ENCODE measurements at regions not wholly inside any gene's neighbourhood (a gene's known extent, or its start where the extent isn't known, plus 50 kb on each side); places are given as distances from the start of the nearest gene placed in this dataset.

- WGBS, 3 donors: 2 to 4% (median 3%) methylated on average over 23 of the region's 23 CpGs
- TF ChIP-seq CTCF (IDR thresholded peaks at IDR 0.05) (no peak), EP300 (IDR thresholded peaks at IDR 0.05) (no peak), POLR2A (IDR thresholded peaks at IDR 0.05) (no peak)
- H3K4me3 ChIP-seq: peak overlapping the region; percentile 78
- DNase-seq: peak in 2 of 5 donors; percentile 48 to 60
- no peaks in the 10 kb centered on the region for H3K27me3 ChIP-seq
- no peaks in the 10 kb centered on the region for H3K36me3 ChIP-seq
- intact Hi-C loops (cut with DNase I): loop anchor here in 1 of 4 donors (10.0 kb wide), 1 partner anchor 62 kb away; no protein-coding TSS in a partner anchor
- H3K27ac ChIP-seq: peak overlapping the region; percentile 94 to 98
- H3K4me1 ChIP-seq (ENCODE audit: insufficient read depth): peaks cover 12% of the 10 kb centered on the region
- H3K9me3 ChIP-seq: no peaks in the 10 kb centered on the region
Measured at GRCh38 chr22:46076651-46077339, 73.5 kb upstream of the PPARA start.

- Histone ChIP-seq H3K27me3 (no peaks in the 10 kb centered on the region), H3K27ac (peak overlapping the region; percentile 94 to 98), H3K9me3 (no peaks in the 10 kb centered on the region), H3K4me3 (peak overlapping the region; percentile 78), H3K36me3 (no peaks in the 10 kb centered on the region), H3K4me1 (ENCODE audit: insufficient read depth) (peaks cover 12% of the 10 kb centered on the region)
- 3 to 10% (median 3%) methylated on average over 12 of the region's 12 CpGs for whole genome bisulfite sequencing, 3 donors
- no peak for TF ChIP-seq POLR2A (IDR thresholded peaks at IDR 0.05)
- no peak for TF ChIP-seq CTCF (IDR thresholded peaks at IDR 0.05)
- no peak for TF ChIP-seq EP300 (IDR thresholded peaks at IDR 0.05)
- intact Hi-C loops (cut with DNase I): loop anchor here in 1 of 4 donors (10.0 kb wide), 1 partner anchor 63 kb away; no protein-coding TSS in a partner anchor
- peak in 2 of 5 donors; percentile 48 to 72 for DNase-seq
Measured at GRCh38 chr22:46077669-46078099, 72.6 kb upstream of the PPARA start.

GRCh38 chr22:46078241-46079092, 71.9 kb upstream of the PPARA start:
- Histone ChIP-seq H3K27ac (peak overlapping the region; percentile 94 to 98), H3K4me3 (peak overlapping the region; percentile 78), H3K36me3 (no peaks in the 10 kb centered on the region), H3K27me3 (no peaks in the 10 kb centered on the region), H3K4me1 (ENCODE audit: insufficient read depth) (peaks cover 12% of the 10 kb centered on the region), H3K9me3 (no peaks in the 10 kb centered on the region)
- intact Hi-C loops (cut with DNase I): loop anchor here in 1 of 4 donors (10.0 kb wide), 1 partner anchor 64 kb away; no protein-coding TSS in a partner anchor
- TF ChIP-seq CTCF (IDR thresholded peaks at IDR 0.05) (no peak), POLR2A (IDR thresholded peaks at IDR 0.05) (peak; percentile 10), EP300 (IDR thresholded peaks at IDR 0.05) (no peak)
- 3 to 6% (median 3%) methylated on average over 33 to 40 of the region's 40 CpGs for WGBS, 3 donors
- DNase-seq: peak in 4 of 5 donors; percentile 74 to 82 (median 78)

- Histone ChIP-seq H3K36me3 (no peaks in the 10 kb centered on the region), H3K4me1 (ENCODE audit: insufficient read depth) (peaks cover 12% of the 10 kb centered on the region), H3K27me3 (no peaks in the 10 kb centered on the region), H3K27ac (peak overlapping the region; percentile 94 to 98), H3K4me3 (peak overlapping the region; percentile 78), H3K9me3 (no peaks in the 10 kb centered on the region)
- no peak for TF ChIP-seq POLR2A (IDR thresholded peaks at IDR 0.05)
- no peak for TF ChIP-seq EP300 (IDR thresholded peaks at IDR 0.05)
- no peak for TF ChIP-seq CTCF (IDR thresholded peaks at IDR 0.05)
- 4 to 16% (median 6%) methylated on average over 15 to 21 of the region's 21 CpGs for WGBS, 3 donors
- DNase-seq: peak in 2 of 5 donors; percentile 44 to 56
- intact Hi-C loops (cut with DNase I): loop anchor here in 1 of 4 donors (10.0 kb wide), 1 partner anchor 64 kb away; no protein-coding TSS in a partner anchor
Measured at GRCh38 chr22:46079093-46079860, 71.0 kb upstream of the PPARA start.

Data from ovary (tissue), 7 donors.